ENCODE measurements at regions not wholly inside any gene's neighbourhood (a gene's known extent, or its start where the extent isn't known, plus 50 kb on each side); places are given as distances from the start of the nearest gene placed in this dataset.

GRCh38 chr10:47206449-47207280, 93.3 kb upstream of the GDF10 start:
- Histone ChIP-seq H3K4me3 (no peak overlapping the region), H3K9me3 (no peaks in the 10 kb centered on the region), H3K27me3 (replicated peaks; ENCODE audit: insufficient read depth) (no peaks in the 10 kb centered on the region), H3K36me3 (no peaks in the 10 kb centered on the region), H3K27ac (no peak overlapping the region), H3K4me1 (replicated peaks) (no peaks in the 10 kb centered on the region)
- 76% methylated on average over 3 of the region's 3 CpGs for WGBS
- intact Hi-C loops (cut with DNase I) = no loop called here
- TF ChIP-seq CTCF (IDR thresholded peaks at IDR 0.05) = no peak
- TF ChIP-seq POLR2AphosphoS5 (IDR thresholded peaks at IDR 0.05) = no peak
- TF ChIP-seq POLR2A (IDR thresholded peaks at IDR 0.05) = no peak
- no peak for DNase-seq (ENCODE audit: low spot score)

DNA sequence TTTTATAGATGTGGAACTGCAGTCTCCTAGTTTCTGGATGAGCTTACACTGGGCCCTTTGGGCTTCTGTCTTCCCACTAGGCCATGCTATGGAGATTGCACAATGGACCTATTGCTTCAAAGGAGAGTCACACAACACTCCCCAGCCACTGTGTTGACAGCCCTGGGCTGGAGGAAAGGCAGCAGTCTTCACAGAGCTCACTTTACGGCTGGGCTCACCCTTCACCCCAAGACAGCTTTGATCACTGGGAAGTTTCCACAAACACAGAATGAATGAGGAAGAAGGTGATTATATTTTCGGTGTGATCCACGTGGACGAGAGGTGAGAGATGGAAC, 92.7 kb upstream of the GDF10 start:
- H3K27ac ChIP-seq = no peak overlapping the region
- WGBS = 86% methylated on average over 4 of the region's 4 CpGs
- no peaks in the 10 kb centered on the region for H3K9me3 ChIP-seq
- DNase-seq (ENCODE audit: low spot score) = no peak
- H3K4me1 ChIP-seq (replicated peaks) = no peaks in the 10 kb centered on the region
- no peaks in the 10 kb centered on the region for H3K27me3 ChIP-seq (replicated peaks; ENCODE audit: insufficient read depth)
- no peaks in the 10 kb centered on the region for H3K36me3 ChIP-seq
- intact Hi-C loops (cut with DNase I) = no loop called here
- TF ChIP-seq CTCF (IDR thresholded peaks at IDR 0.05) = no peak
- TF ChIP-seq POLR2AphosphoS5 (IDR thresholded peaks at IDR 0.05) = no peak
- TF ChIP-seq POLR2A (IDR thresholded peaks at IDR 0.05) = no peak
- no peak overlapping the region for H3K4me3 ChIP-seq

- no peaks in the 10 kb centered on the region for H3K4me1 ChIP-seq (replicated peaks)
- intact Hi-C loops (cut with DNase I) = no loop called here
- WGBS = 83% methylated on average over 5 of the region's 5 CpGs
- no peak for DNase-seq (ENCODE audit: low spot score)
- TF ChIP-seq POLR2AphosphoS5 (IDR thresholded peaks at IDR 0.05) = no peak
- TF ChIP-seq CTCF (IDR thresholded peaks at IDR 0.05) = no peak
- no peak for TF ChIP-seq POLR2A (IDR thresholded peaks at IDR 0.05)
- no peak overlapping the region for H3K27ac ChIP-seq
- H3K27me3 ChIP-seq (replicated peaks; ENCODE audit: insufficient read depth) = no peaks in the 10 kb centered on the region
- H3K9me3 ChIP-seq = no peaks in the 10 kb centered on the region
- no peak overlapping the region for H3K4me3 ChIP-seq
- H3K36me3 ChIP-seq = no peaks in the 10 kb centered on the region
Measured at GRCh38 chr10:47207894-47208469, 92.0 kb upstream of the GDF10 start.

DNA sequence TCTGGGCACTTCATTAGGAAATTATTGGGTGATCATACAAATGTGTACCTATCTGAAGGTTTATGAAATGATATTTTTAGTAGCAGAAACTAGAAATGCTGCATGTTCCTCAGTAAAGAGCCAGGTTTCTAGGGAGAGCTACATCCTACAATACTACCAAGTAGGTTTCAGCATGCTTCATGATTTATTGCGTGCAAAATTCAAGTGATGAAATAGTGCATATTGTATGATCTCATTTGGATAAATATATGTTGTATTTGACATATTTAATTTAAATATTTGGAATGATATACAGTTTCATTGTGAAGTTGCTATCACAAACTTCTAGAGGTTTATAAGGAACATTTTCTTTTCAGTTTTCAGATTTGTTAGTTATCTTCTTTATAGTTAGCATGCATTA, 90.5 kb upstream of the GDF10 start:
- no peak overlapping the region for H3K4me3 ChIP-seq
- no peaks in the 10 kb centered on the region for H3K4me1 ChIP-seq (replicated peaks)
- no peak for DNase-seq (ENCODE audit: low spot score)
- no peaks in the 10 kb centered on the region for H3K27me3 ChIP-seq (replicated peaks; ENCODE audit: insufficient read depth)
- 76% methylated on average over 1 of the region's 1 CpG for WGBS
- H3K9me3 ChIP-seq = no peaks in the 10 kb centered on the region
- TF ChIP-seq POLR2A (IDR thresholded peaks at IDR 0.05) = no peak
- no peak for TF ChIP-seq CTCF (IDR thresholded peaks at IDR 0.05)
- TF ChIP-seq POLR2AphosphoS5 (IDR thresholded peaks at IDR 0.05) = no peak
- intact Hi-C loops (cut with DNase I) = no loop called here
- H3K27ac ChIP-seq = no peak overlapping the region
- H3K36me3 ChIP-seq = no peaks in the 10 kb centered on the region

DNA sequence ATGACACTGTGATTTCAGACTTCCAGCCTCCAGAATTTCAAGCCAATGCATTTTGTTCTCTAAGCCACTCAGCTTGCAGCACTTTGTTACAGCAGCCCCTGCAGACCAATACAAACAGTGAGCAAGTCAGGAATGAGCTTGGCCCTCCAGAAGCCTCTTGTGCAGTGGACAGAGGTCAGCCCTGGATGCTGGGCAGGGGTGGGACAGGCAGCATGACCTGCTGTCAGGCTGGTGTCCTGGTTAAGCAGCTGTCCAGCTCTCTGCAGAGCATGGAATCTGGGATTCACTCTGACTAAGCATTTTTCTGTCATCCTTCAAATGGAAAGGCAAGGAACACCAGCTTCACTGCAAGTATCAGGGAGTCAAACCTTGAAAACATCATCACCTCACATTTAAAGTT, 85.5 kb upstream of the GDF10 start:
- H3K4me1 ChIP-seq (replicated peaks) = no peaks in the 10 kb centered on the region
- H3K4me3 ChIP-seq = no peak overlapping the region
- no peak for TF ChIP-seq CTCF (IDR thresholded peaks at IDR 0.05)
- no peak for TF ChIP-seq POLR2A (IDR thresholded peaks at IDR 0.05)
- no peak for DNase-seq (ENCODE audit: low spot score)
- no peaks in the 10 kb centered on the region for H3K36me3 ChIP-seq
- intact Hi-C loops (cut with DNase I) = no loop called here
- no peaks in the 10 kb centered on the region for H3K27me3 ChIP-seq (replicated peaks; ENCODE audit: insufficient read depth)
- H3K27ac ChIP-seq = no peak overlapping the region
- no peaks in the 10 kb centered on the region for H3K9me3 ChIP-seq

All from prostate gland (tissue), 2 donors.